IMR-90 (cell line): ENCODE measurements at regions not wholly inside any gene's neighbourhood (a gene's known extent, or its start where the extent isn't known, plus 50 kb on each side); places are given as distances from the start of the nearest gene placed in this dataset.

Experiments used
- ATAC-seq: fragments of 200-7000 bp; cut with Tn5 transposase; 2 replicates; pipeline ENCODE4 v1.9.1; 2020; ENCODE audit warnings: low read depth, mild to moderate bottlenecking, moderate library complexity
- BruUV-seq: library from RNA; stranded (reverse); fragments of 400-500 nt; replicated peaks from 2 replicates; lab custom pipeline; 2021; lab: Mats Ljungman, UMichigan
- CTCF ChIA-PET: fragments of 300-600 bp; formaldehyde crosslinking; extraction: SDS; loops from one replicate; lab custom pipeline; 2021; ENCODE audit warnings: antibody characterized with exemption; lab: Yijun Ruan, JAX
- POLR2A ChIA-PET: fragments of 300-600 bp; sonication (Branson Sonifier 250); formaldehyde crosslinking; loops from one replicate; lab custom pipeline; 2022; ENCODE audit warnings: antibody characterized with exemption; ENCODE audit not compliant: unreplicated experiment; lab: Charles Lee
- DNase-seq: peaks from one replicate; pipeline ENCODE4 v3.0.0; 2013
- H2AFZ ChIP-seq: replicated peaks from 2 replicates; pipeline ENCODE3; 2013; ENCODE audit warnings: low read length, mild to moderate bottlenecking; ENCODE audit not compliant: poor library complexity
- H2AK5ac ChIP-seq: 2 replicates; pipeline ENCODE4 v1.6.1; 2013; ENCODE audit warnings: low read depth, low read length, inconsistent platforms
- H2AK9ac ChIP-seq: replicated peaks from 2 replicates; pipeline ENCODE3; 2013; ENCODE audit warnings: mild to moderate bottlenecking, low read depth, low read length, moderate library complexity; ENCODE audit not compliant: poor library complexity
- H2BK120ac ChIP-seq: 2 replicates; pipeline ENCODE4 v1.6.1; 2013; ENCODE audit warnings: low read depth, low read length, inconsistent platforms
- H2BK15ac ChIP-seq: 3 replicates; pipeline ENCODE4 v1.6.1; 2013; ENCODE audit warnings: low read depth, low read length, inconsistent platforms
- H2BK20ac ChIP-seq: 2 replicates; pipeline ENCODE4 v1.6.1; 2013; ENCODE audit warnings: low read depth, mild to moderate bottlenecking, inconsistent platforms, low read length, moderate library complexity
- H2BK5ac ChIP-seq: 2 replicates; pipeline ENCODE4 v1.6.1; 2013; ENCODE audit warnings: mild to moderate bottlenecking, low read depth, low read length, inconsistent platforms; ENCODE audit not compliant: poor library complexity, severe bottlenecking
- H3K14ac ChIP-seq: replicated peaks from 2 replicates; pipeline ENCODE4 v1.6.1; 2013; ENCODE audit warnings: low read depth, low read length, inconsistent platforms
- H3K18ac ChIP-seq: 2 replicates; pipeline ENCODE4 v1.6.1; 2013; ENCODE audit warnings: low read depth, low read length, control low read depth
- H3K23ac ChIP-seq: 2 replicates; pipeline ENCODE4 v1.6.1; 2013; ENCODE audit warnings: low read depth, low read length, inconsistent platforms
- H3K27ac ChIP-seq: 2 replicates; pipeline ENCODE4 v1.5.1; 2013; ENCODE audit warnings: mild to moderate bottlenecking, control low read depth, low read length; ENCODE audit not compliant: insufficient read depth
- H3K27me3 ChIP-seq: 2 replicates; pipeline ENCODE4 v1.6.1; 2013; ENCODE audit warnings: low read length; ENCODE audit not compliant: control insufficient read depth, insufficient read depth
- H3K36me3 ChIP-seq: 2 replicates; pipeline ENCODE4 v1.6.1; 2013; ENCODE audit warnings: low read length, mixed read lengths; ENCODE audit not compliant: control insufficient read depth, insufficient read depth
- H3K4ac ChIP-seq: 2 replicates; pipeline ENCODE4 v1.6.1; 2013; ENCODE audit warnings: low read depth, low read length, inconsistent platforms
- H3K4me1 ChIP-seq: 2 replicates; pipeline ENCODE4 v1.6.1; 2013; ENCODE audit warnings: low read length, mixed read lengths; ENCODE audit not compliant: control insufficient read depth, insufficient read depth
- H3K4me2 ChIP-seq: 2 replicates; pipeline ENCODE4 v1.6.1; 2013; ENCODE audit warnings: low read depth, mild to moderate bottlenecking, control low read depth, low read length, moderate library complexity
- H3K4me3 ChIP-seq: 2 replicates; pipeline ENCODE4 v1.5.1; 2013; ENCODE audit warnings: low read depth, mild to moderate bottlenecking, control low read depth, low read length, moderate library complexity; ENCODE audit not compliant: insufficient read depth
- H3K56ac ChIP-seq: 2 replicates; pipeline ENCODE4 v1.6.1; 2013; ENCODE audit warnings: low read length, inconsistent platforms; ENCODE audit not compliant: insufficient read depth; ENCODE audit errors: extremely low read depth
- H3K79me1 ChIP-seq, 2 experiments: 2 replicates each; pipeline ENCODE4 v1.6.1; 2013; ENCODE audit warnings: low read length in 2 of 2, inconsistent platforms in 1 of 2, low read depth in 1 of 2
- H3K9ac ChIP-seq: 2 replicates; pipeline ENCODE4 v1.6.1; 2013; ENCODE audit warnings: low read depth, low read length, control low read depth
- H3K9me1 ChIP-seq: 2 replicates; pipeline ENCODE4 v1.6.1; 2013; ENCODE audit warnings: low read length, inconsistent platforms; ENCODE audit not compliant: insufficient read depth
- H3K9me3 ChIP-seq: 2 replicates; pipeline ENCODE4 v1.6.1; 2013; ENCODE audit warnings: low read length; ENCODE audit not compliant: control insufficient read depth, insufficient read depth
- H4K20me1 ChIP-seq: 2 replicates; pipeline ENCODE4 v1.6.1; 2013; ENCODE audit warnings: low read length, inconsistent platforms; ENCODE audit not compliant: insufficient read depth
- H4K5ac ChIP-seq: 2 replicates; pipeline ENCODE4 v1.6.1; 2013; ENCODE audit warnings: mild to moderate bottlenecking, low read depth, low read length, control low read depth
- H4K8ac ChIP-seq, 2 experiments: 2 replicates each; pipeline ENCODE4 v1.6.1; 2013; ENCODE audit warnings: low read depth in 2 of 2, low read length in 2 of 2, control low read depth in 1 of 2, inconsistent platforms in 1 of 2
- H4K91ac ChIP-seq: 2 replicates; pipeline ENCODE4 v1.6.1; 2013; ENCODE audit warnings: low read depth, low read length, inconsistent platforms; ENCODE audit not compliant: insufficient read depth
- CHD1 ChIP-seq: IDR thresholded peaks from 2 replicates; pipeline ENCODE4 v1.6.1; 2012; ENCODE audit warnings: low read depth, low read length, improper control_type of control experiment
- MAFK ChIP-seq: IDR thresholded peaks from 2 replicates; pipeline ENCODE4 v1.6.1; 2012; ENCODE audit warnings: low read depth, low read length, improper control_type of control experiment
- RAD21 ChIP-seq: IDR thresholded peaks from 2 replicates; pipeline ENCODE4 v1.6.1; 2012; ENCODE audit warnings: low read length, improper control_type of control experiment
- SMC3 ChIP-seq: fragments of 150-350 bp; IDR thresholded peaks from 2 replicates; pipeline ENCODE4 v1.6.1; 2016; ENCODE audit warnings: low read depth, mild to moderate bottlenecking, antibody characterized with exemption, low read length, moderate library complexity
- WGBS, 2 experiments: methylation state at CpG; one replicate each; pipeline versions ENCODE4 v1.1.5 to v1.1.7; 2013; ENCODE audit warnings: missing lambda C conversion rate in 2 of 2; ENCODE audit not compliant: insufficient read length in 1 of 2; ENCODE audit errors: extremely low coverage in 2 of 2; 5-methylcytosine and 5-hydroxymethylcytosine counted together
- dilution Hi-C: fragments of 300-500 bp; cut with HindIII; formaldehyde crosslinking; loops from one replicate; pipeline ENCODE4 v1.14.3; 2018; ENCODE audit warnings: low sequenced_read_pairs; ENCODE audit not compliant: unreplicated experiment
- in situ Hi-C: fragments of 300-500 bp; cut with MboI; formaldehyde crosslinking; loops from 3 replicates; pipeline ENCODE4 v1.14.3; 2019; ENCODE audit warnings: low sequenced_read_pairs, inconsistent platforms, mixed read lengths
- intact Hi-C: fragments of 100-400 bp; cut with micrococcal nuclease; formaldehyde crosslinking; loops from 2 replicates; pipeline ENCODE4 v1.10.0; 2022
- TF ChIP-seq, protein P1 (sequence below): conservative IDR thresholded peaks from 2 replicates; pipeline ENCODE4 v1.5.1; 2012; ENCODE audit warnings: mild to moderate bottlenecking, low read depth, low read length, improper control_type of control experiment

DNA sequence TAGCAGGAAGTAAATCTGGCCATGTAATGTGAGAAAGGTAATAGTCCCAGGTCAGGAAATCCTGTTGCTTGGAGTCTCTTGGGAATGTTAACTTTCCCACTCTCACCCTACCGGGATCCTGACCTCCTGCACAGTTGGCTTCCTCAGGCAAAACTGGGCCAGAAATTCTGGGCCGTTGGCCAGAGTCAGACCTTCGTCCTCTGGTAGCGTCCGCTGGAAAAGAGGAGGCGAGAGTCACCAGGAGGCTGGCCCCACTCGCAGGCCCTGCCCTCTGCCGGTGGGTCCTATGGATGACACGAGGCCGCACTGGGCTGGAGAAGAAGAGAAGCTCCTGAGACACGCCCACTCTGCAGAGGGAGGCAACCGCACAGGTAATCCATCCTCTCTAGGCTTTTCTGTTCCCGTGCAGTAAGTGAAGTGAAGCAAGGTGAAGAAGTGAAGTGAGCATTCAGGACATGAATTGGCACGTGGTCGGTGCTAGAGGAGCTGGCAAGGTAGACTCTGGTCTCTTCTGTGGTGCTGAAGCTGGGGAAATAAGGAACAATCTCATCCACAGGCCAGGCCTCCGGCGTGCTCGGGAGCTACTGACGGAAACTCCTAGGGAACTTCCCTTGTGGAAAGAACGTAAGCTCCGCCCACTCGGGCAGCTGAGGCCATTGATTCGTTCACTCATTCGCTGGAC is 182.7 kb upstream of the GLI2 start:
- Histone ChIP-seq H2BK20ac (0 out of 2 replicates have a peak overlapping the region, but pooled peaks have one; percentile 0), H3K4ac (peak overlapping the region; percentile 46; the same call in 1 of the 2 replicates), H2BK5ac (no peak overlapping the region), H3K9me1 (no peaks in the 10 kb centered on the region), H4K8ac (no peak overlapping the region), H3K27me3 (peaks cover 6% of the 10 kb centered on the region; the same call in 1 of the 2 replicates), H4K91ac (peak overlapping the region; percentile 46; the same call in 1 of the 2 replicates), H3K9me3 (no peaks in the 10 kb centered on the region), H3K36me3 (no peaks in the 10 kb centered on the region), H3K23ac (no peak overlapping the region), H2AK9ac (no peak overlapping the region), H3K79me1 (no peaks in the 10 kb centered on the region), H3K9ac (no peak overlapping the region), H3K4me1 (peaks cover 16% of the 10 kb centered on the region), H2BK120ac (peak overlapping the region; percentile 51), H3K14ac (no peak overlapping the region), H2AFZ (no peak overlapping the region), H4K5ac (no peak overlapping the region), H3K4me2 (no peak overlapping the region), H2AK5ac (no peak overlapping the region), H2BK15ac (peak overlapping the region; percentile 65; the same call in 2 of the 3 replicates), H3K27ac (no peak overlapping the region), H3K4me3 (no peak overlapping the region), H3K56ac (no peak overlapping the region), H3K18ac (no peak overlapping the region), H4K20me1 (no peaks in the 10 kb centered on the region)
- DNase-seq (peak; percentile 23), ATAC-seq (peak; percentile 64)
- TF ChIP-seq RAD21 (peak; percentile 43), CHD1 (no peak), SMC3 (peak; percentile 28; the same call in 1 of the 2 replicates), MAFK (no peak)
- TF ChIP-seq, protein P1, sequence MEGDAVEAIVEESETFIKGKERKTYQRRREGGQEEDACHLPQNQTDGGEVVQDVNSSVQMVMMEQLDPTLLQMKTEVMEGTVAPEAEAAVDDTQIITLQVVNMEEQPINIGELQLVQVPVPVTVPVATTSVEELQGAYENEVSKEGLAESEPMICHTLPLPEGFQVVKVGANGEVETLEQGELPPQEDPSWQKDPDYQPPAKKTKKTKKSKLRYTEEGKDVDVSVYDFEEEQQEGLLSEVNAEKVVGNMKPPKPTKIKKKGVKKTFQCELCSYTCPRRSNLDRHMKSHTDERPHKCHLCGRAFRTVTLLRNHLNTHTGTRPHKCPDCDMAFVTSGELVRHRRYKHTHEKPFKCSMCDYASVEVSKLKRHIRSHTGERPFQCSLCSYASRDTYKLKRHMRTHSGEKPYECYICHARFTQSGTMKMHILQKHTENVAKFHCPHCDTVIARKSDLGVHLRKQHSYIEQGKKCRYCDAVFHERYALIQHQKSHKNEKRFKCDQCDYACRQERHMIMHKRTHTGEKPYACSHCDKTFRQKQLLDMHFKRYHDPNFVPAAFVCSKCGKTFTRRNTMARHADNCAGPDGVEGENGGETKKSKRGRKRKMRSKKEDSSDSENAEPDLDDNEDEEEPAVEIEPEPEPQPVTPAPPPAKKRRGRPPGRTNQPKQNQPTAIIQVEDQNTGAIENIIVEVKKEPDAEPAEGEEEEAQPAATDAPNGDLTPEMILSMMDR = peak; percentile 39
- intact Hi-C loops (loop anchor here (1.0 kb wide), 1 partner anchor 210 kb away; no protein-coding TSS in a partner anchor), in situ Hi-C loops (no loop called here), dilution Hi-C loops (no loop called here)
- ChIA-PET POLR2A (no interaction called here), CTCF (interaction anchor here (1.0 to 1.3 kb wide), 2 partner anchors 32 to 124 kb away, joined by 3 to 4 read pairs; no protein-coding TSS in a partner anchor)
- BruUV-seq = no TSS peak
- WGBS, 2 experiments = 52% methylated on average over 7 of the region's 24 CpGs; no CpG with 5 or more reads in 1 of the 2 experiments
